ENCODE measurements at regions not wholly inside any gene's neighbourhood (a gene's known extent, or its start where the extent isn't known, plus 50 kb on each side); places are given as distances from the start of the nearest gene placed in this dataset.

GRCh38 chr9:90966031-90966290 is 164.3 kb downstream of the SYK start:
- H3K27ac ChIP-seq = no peak overlapping the region
- H3K4me1 ChIP-seq = no peaks in the 10 kb centered on the region
- H3K4me3 ChIP-seq = no peak overlapping the region
- no peaks in the 10 kb centered on the region for H3K27me3 ChIP-seq
- TF ChIP-seq CTCF (IDR thresholded peaks at IDR 0.05) = no peak
- no peak for DNase-seq
- H3K9ac ChIP-seq (ENCODE audit: low read depth in 2 of 2, low read length in 2 of 2) = no peak overlapping the region
- H3K36me3 ChIP-seq = no peaks in the 10 kb centered on the region
- no peaks in the 10 kb centered on the region for H3K9me3 ChIP-seq
- intact Hi-C loops (cut with DNase I) = no loop called here

- Histone ChIP-seq H3K36me3 (no peaks in the 10 kb centered on the region), H3K9ac (ENCODE audit: low read depth in 2 of 2, low read length in 2 of 2) (no peak overlapping the region), H3K4me3 (no peak overlapping the region), H3K4me1 (no peaks in the 10 kb centered on the region), H3K27me3 (no peaks in the 10 kb centered on the region), H3K27ac (no peak overlapping the region), H3K9me3 (no peaks in the 10 kb centered on the region)
- TF ChIP-seq CTCF (IDR thresholded peaks at IDR 0.05) = no peak
- intact Hi-C loops (cut with DNase I) = no loop called here
- DNase-seq = no peak
Observed at GRCh38 chr9:90966480-90967144, 165.0 kb downstream of the SYK start.

GRCh38 chr9:90967145-90967538 is 165.5 kb downstream of the SYK start:
- intact Hi-C loops (cut with DNase I) = no loop called here
- no peaks in the 10 kb centered on the region for H3K9me3 ChIP-seq
- DNase-seq = no peak

GRCh38 chr9:90969021-90969675 is 167.5 kb downstream of the SYK start:
- Histone ChIP-seq H3K9me3 (no peaks in the 10 kb centered on the region), H3K9ac (ENCODE audit: low read depth in 2 of 2, low read length in 2 of 2) (no peak overlapping the region), H3K36me3 (no peaks in the 10 kb centered on the region), H3K4me1 (no peaks in the 10 kb centered on the region), H3K27ac (no peak overlapping the region), H3K27me3 (no peaks in the 10 kb centered on the region), H3K4me3 (no peak overlapping the region)
- intact Hi-C loops (cut with DNase I) = no loop called here
- no peak for TF ChIP-seq CTCF (IDR thresholded peaks at IDR 0.05)
- DNase-seq = no peak

More at GRCh38 chr9:90967145-90967538, 165.5 kb downstream of the SYK start:
- H3K4me3 ChIP-seq = no peak overlapping the region
- H3K27ac ChIP-seq = no peak overlapping the region
- H3K36me3 ChIP-seq = no peaks in the 10 kb centered on the region
- no peaks in the 10 kb centered on the region for H3K27me3 ChIP-seq
- no peak overlapping the region for H3K9ac ChIP-seq (ENCODE audit: low read depth in 2 of 2, low read length in 2 of 2)
- no peaks in the 10 kb centered on the region for H3K4me1 ChIP-seq
- TF ChIP-seq CTCF (IDR thresholded peaks at IDR 0.05) = no peak

- H3K4me1 ChIP-seq = no peaks in the 10 kb centered on the region
- no peaks in the 10 kb centered on the region for H3K36me3 ChIP-seq
- no peaks in the 10 kb centered on the region for H3K9me3 ChIP-seq
- no peak overlapping the region for H3K27ac ChIP-seq
- intact Hi-C loops (cut with DNase I) = no loop called here
- H3K4me3 ChIP-seq = no peak overlapping the region
- H3K9ac ChIP-seq (ENCODE audit: low read depth in 2 of 2, low read length in 2 of 2) = no peak overlapping the region
- no peak for TF ChIP-seq CTCF (IDR thresholded peaks at IDR 0.05)
- DNase-seq = no peak
- no peaks in the 10 kb centered on the region for H3K27me3 ChIP-seq
Observed at GRCh38 chr9:90970608-90971007, 169.0 kb downstream of the SYK start.

All from colonic mucosa (tissue), 4 donors.